ENCODE measurements at regions not wholly inside any gene's neighbourhood (a gene's known extent, or its start where the extent isn't known, plus 50 kb on each side); places are given as distances from the start of the nearest gene placed in this dataset.

DNA sequence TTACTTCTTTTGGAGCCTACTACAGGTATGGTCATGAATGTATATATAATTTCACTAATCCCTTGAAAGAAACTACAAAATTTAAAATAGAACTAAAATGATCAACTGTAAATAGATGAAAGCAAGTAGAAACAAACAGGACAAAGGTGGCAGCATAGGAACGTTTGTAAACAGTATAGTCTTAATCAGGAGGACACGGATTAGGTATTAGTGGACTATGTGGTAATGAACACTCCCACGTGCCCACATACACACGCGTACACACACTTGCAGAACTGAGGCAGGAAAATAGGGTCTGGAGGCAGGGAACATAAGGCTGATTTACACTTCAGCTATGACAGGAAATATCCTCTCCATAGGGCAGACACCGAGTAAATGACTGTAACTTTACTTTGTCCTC lies 1397.8 kb downstream of the NCAM2 start:
- FAIRE-seq, result no peak
- Histone ChIP-seq H3K27me3 (replicated peaks in 1 of 2; ENCODE audit: control insufficient read depth in 2 of 2, insufficient read depth in 2 of 2, low read length in 1 of 2) (no peaks in the 10 kb centered on the region), H4K20me1 (ENCODE audit: control insufficient read depth, insufficient read depth) (no peaks in the 10 kb centered on the region), H3K9ac (ENCODE audit: control insufficient read depth, insufficient read depth, low read length) (no peak overlapping the region), H3K4me2 (ENCODE audit: control insufficient read depth, insufficient read depth) (no peak overlapping the region), H3K4me3 (no peak overlapping the region), H3K9me3 (replicated peaks; ENCODE audit: control insufficient read depth, insufficient read depth, low read length) (no peaks in the 10 kb centered on the region; the same call in 2 of the 3 replicates), H3K79me2 (ENCODE audit: control insufficient read depth, insufficient read depth, low read length) (no peaks in the 10 kb centered on the region), H3K27ac (ENCODE audit: control insufficient read depth, insufficient read depth) (no peak overlapping the region), H2AFZ (ENCODE audit: control insufficient read depth, low read depth, low read length) (no peak overlapping the region), H3K4me1 (ENCODE audit: control insufficient read depth, insufficient read depth, low read length) (no peaks in the 10 kb centered on the region), H3K36me3 (ENCODE audit: control insufficient read depth in 2 of 2, insufficient read depth in 2 of 2, low read length in 1 of 2) (no peaks in the 10 kb centered on the region)
- no peak for ATAC-seq
- ChIA-PET CTCF (no interaction called here), RAD21 (ENCODE audit: unreplicated experiment) (no interaction called here), SMC1A (ENCODE audit: uncharacterized antibody, unreplicated experiment) (no interaction called here), POLR2A (no interaction called here)
- TF ChIP-seq SIN3A (IDR thresholded peaks at IDR 0.05; ENCODE audit: low read depth, low read length), result no peak
- no peak for TF ChIP-seq RB1 (IDR thresholded peaks at IDR 0.05; ENCODE audit: borderline replicate concordance)
- TF ChIP-seq, protein P1, sequence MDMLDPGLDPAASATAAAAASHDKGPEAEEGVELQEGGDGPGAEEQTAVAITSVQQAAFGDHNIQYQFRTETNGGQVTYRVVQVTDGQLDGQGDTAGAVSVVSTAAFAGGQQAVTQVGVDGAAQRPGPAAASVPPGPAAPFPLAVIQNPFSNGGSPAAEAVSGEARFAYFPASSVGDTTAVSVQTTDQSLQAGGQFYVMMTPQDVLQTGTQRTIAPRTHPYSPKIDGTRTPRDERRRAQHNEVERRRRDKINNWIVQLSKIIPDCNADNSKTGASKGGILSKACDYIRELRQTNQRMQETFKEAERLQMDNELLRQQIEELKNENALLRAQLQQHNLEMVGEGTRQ (IDR thresholded peaks at IDR 0.05; ENCODE audit: borderline replicate concordance, low read depth, low read length), result no peak
- TF ChIP-seq, protein P2, sequence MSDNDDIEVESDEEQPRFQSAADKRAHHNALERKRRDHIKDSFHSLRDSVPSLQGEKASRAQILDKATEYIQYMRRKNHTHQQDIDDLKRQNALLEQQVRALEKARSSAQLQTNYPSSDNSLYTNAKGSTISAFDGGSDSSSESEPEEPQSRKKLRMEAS (IDR thresholded peaks at IDR 0.05; ENCODE audit: low read depth, low read length), result no peak
- TF ChIP-seq E2F4 (IDR thresholded peaks at IDR 0.05; ENCODE audit: low read depth, low read length), result no peak
- TF ChIP-seq TBL1XR1 (IDR thresholded peaks at IDR 0.05; ENCODE audit: low read depth, low read length), result no peak
- TF ChIP-seq BCL3 (IDR thresholded peaks at IDR 0.05; ENCODE audit: borderline replicate concordance, insufficient read depth, low read depth, low read length, poor library complexity, severe bottlenecking), result no peak
- TF ChIP-seq CBX5 (IDR thresholded peaks at IDR 0.05; ENCODE audit: low read depth), result no peak
- TF ChIP-seq BRCA1 (IDR thresholded peaks at IDR 0.05; ENCODE audit: low read depth, low read length), result no peak
- TF ChIP-seq, protein P3, sequence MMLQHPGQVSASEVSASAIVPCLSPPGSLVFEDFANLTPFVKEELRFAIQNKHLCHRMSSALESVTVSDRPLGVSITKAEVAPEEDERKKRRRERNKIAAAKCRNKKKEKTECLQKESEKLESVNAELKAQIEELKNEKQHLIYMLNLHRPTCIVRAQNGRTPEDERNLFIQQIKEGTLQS (IDR thresholded peaks at IDR 0.05; ENCODE audit: borderline replicate concordance, extremely low read depth, low read depth, low read length), result no peak
- no peak for TF ChIP-seq YY1 (IDR thresholded peaks at IDR 0.05; ENCODE audit: low read depth, low read length)
- no peak for TF ChIP-seq ZNF622 (IDR thresholded peaks at IDR 0.05)
- no peak for TF ChIP-seq LARP7 (IDR thresholded peaks at IDR 0.05)
- TF ChIP-seq, protein P4, sequence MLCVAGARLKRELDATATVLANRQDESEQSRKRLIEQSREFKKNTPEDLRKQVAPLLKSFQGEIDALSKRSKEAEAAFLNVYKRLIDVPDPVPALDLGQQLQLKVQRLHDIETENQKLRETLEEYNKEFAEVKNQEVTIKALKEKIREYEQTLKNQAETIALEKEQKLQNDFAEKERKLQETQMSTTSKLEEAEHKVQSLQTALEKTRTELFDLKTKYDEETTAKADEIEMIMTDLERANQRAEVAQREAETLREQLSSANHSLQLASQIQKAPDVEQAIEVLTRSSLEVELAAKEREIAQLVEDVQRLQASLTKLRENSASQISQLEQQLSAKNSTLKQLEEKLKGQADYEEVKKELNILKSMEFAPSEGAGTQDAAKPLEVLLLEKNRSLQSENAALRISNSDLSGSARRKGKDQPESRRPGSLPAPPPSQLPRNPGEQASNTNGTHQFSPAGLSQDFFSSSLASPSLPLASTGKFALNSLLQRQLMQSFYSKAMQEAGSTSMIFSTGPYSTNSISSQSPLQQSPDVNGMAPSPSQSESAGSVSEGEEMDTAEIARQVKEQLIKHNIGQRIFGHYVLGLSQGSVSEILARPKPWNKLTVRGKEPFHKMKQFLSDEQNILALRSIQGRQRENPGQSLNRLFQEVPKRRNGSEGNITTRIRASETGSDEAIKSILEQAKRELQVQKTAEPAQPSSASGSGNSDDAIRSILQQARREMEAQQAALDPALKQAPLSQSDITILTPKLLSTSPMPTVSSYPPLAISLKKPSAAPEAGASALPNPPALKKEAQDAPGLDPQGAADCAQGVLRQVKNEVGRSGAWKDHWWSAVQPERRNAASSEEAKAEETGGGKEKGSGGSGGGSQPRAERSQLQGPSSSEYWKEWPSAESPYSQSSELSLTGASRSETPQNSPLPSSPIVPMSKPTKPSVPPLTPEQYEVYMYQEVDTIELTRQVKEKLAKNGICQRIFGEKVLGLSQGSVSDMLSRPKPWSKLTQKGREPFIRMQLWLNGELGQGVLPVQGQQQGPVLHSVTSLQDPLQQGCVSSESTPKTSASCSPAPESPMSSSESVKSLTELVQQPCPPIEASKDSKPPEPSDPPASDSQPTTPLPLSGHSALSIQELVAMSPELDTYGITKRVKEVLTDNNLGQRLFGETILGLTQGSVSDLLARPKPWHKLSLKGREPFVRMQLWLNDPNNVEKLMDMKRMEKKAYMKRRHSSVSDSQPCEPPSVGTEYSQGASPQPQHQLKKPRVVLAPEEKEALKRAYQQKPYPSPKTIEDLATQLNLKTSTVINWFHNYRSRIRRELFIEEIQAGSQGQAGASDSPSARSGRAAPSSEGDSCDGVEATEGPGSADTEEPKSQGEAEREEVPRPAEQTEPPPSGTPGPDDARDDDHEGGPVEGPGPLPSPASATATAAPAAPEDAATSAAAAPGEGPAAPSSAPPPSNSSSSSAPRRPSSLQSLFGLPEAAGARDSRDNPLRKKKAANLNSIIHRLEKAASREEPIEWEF (IDR thresholded peaks at IDR 0.05; ENCODE audit: insufficient replicate concordance, low read depth, low read length), result no peak
- TF ChIP-seq RAD51 (IDR thresholded peaks at IDR 0.05), result no peak
- 27% methylated on average over 6 of the region's 6 CpGs for WGBS (ENCODE audit: insufficient coverage, insufficient replicate concordance, low lambda C conversion rate, missing lambda C conversion rate)
- no TSS peak for BruUV-seq (replicated peaks)
- in situ Hi-C loops (cut with MboI) (no loop called here), intact Hi-C loops (cut with micrococcal nuclease; ENCODE audit: unreplicated experiment) (no loop called here)
- no peak for DNase-seq (ENCODE audit: low read depth, low spot score)
